B cell (primary cell): ENCODE measurements at regions not wholly inside any gene's neighbourhood (a gene's known extent, or its start where the extent isn't known, plus 50 kb on each side); places are given as distances from the start of the nearest gene placed in this dataset.

Experiments used
- CTCF ChIP-seq: fragments of 200-600 bp; IDR thresholded peaks from one replicate; pipeline ENCODE4 v1.8.0; 2022; ENCODE audit warnings: antibody characterized with exemption, mild to moderate bottlenecking
- EZH2 ChIP-seq: IDR thresholded peaks from 2 replicates; pipeline ENCODE4 v1.6.1; 2012; ENCODE audit warnings: borderline replicate concordance, low read depth, mild to moderate bottlenecking, moderate library complexity, low read length; ENCODE audit not compliant: insufficient read depth, poor library complexity, severe bottlenecking

- TF ChIP-seq EZH2 (no peak), CTCF (no peak)
These were observed 52.8 kb upstream of the SLC35C1 start for GRCh38 chr11:45752106-45752505.
